AG04449 (cell line): ENCODE measurements at regions not wholly inside any gene's neighbourhood (a gene's known extent, or its start where the extent isn't known, plus 50 kb on each side); places are given as distances from the start of the nearest gene placed in this dataset.

Source experiments
- CTCF ChIA-PET: fragments of 350-600 bp; formaldehyde crosslinking; extraction: SDS; loops from one replicate; lab custom pipeline; 2021; ENCODE audit warnings: antibody characterized with exemption; lab: Yijun Ruan, JAX
- POLR2A ChIA-PET: fragments of 400-600, 350-600 bp; formaldehyde crosslinking; extraction: SDS; loops from one replicate; lab custom pipeline; 2020; ENCODE audit warnings: antibody characterized with exemption, inconsistent platforms; lab: Yijun Ruan, JAX
- DNase-seq: peaks from one replicate; pipeline ENCODE4 v3.0.0-alpha.2; 2010; ENCODE audit warnings: low read depth, low spot score
- H3K4me3 ChIP-seq: 2 replicates; pipeline ENCODE4 v1.5.1; 2011; ENCODE audit warnings: low read depth, mild to moderate bottlenecking, control low read depth, low read length
- TF ChIP-seq, protein P1 (sequence below): IDR thresholded peaks from one replicate; pipeline ENCODE4 v1.5.1; 2011; ENCODE audit warnings: mild to moderate bottlenecking, moderate library complexity, low read length, control low read depth, inconsistent platforms; ENCODE audit not compliant: insufficient read depth; ENCODE audit errors: missing control alignments

DNA sequence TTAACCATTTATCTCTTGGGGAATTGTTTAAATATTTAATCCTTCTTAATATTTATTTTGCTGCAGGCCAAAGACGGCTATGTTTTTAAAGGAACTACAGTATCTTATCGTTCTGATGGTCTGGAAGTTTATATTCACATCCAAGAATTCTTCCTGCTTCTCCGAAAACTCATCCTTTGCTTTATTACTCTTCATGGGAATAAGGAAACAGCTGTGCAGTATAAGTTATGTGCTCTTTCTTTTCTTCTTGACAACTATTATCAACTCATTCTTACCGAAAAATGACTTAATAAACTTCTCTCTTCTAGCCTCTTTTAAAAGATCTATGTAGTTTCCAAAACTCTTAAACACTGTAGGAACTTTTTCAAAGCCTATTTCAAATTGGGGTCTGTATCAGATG, 335.6 kb upstream of the NOVA1 start:
- DNase-seq, result no peak
- TF ChIP-seq, protein P1, sequence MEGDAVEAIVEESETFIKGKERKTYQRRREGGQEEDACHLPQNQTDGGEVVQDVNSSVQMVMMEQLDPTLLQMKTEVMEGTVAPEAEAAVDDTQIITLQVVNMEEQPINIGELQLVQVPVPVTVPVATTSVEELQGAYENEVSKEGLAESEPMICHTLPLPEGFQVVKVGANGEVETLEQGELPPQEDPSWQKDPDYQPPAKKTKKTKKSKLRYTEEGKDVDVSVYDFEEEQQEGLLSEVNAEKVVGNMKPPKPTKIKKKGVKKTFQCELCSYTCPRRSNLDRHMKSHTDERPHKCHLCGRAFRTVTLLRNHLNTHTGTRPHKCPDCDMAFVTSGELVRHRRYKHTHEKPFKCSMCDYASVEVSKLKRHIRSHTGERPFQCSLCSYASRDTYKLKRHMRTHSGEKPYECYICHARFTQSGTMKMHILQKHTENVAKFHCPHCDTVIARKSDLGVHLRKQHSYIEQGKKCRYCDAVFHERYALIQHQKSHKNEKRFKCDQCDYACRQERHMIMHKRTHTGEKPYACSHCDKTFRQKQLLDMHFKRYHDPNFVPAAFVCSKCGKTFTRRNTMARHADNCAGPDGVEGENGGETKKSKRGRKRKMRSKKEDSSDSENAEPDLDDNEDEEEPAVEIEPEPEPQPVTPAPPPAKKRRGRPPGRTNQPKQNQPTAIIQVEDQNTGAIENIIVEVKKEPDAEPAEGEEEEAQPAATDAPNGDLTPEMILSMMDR, result no peak
- ChIA-PET POLR2A (no interaction called here), CTCF (no interaction called here)
- H3K4me3 ChIP-seq, result no peak overlapping the region

DNA sequence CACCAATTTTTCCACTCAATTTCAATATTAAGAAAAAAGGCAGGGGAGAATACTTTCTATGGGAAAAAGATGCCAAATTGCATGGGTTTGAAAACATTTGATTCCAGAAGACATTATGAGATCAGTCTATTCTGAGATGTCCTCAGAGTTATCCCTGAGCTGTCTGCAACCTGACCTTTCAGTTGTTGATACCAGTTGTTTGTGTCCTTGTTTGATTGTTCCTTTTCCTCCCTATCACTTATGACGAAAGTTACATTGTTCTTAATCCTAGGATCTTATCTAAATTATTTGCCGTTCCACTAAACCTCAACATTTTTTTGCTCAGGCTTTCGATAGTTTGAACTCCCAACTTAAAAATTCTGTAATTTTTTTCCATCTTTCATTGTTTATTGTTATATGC, 336.3 kb upstream of the NOVA1 start:
- DNase-seq, result no peak
- H3K4me3 ChIP-seq, result no peak overlapping the region
- ChIA-PET POLR2A (no interaction called here), CTCF (no interaction called here)
- TF ChIP-seq, protein P1, result no peak

DNA sequence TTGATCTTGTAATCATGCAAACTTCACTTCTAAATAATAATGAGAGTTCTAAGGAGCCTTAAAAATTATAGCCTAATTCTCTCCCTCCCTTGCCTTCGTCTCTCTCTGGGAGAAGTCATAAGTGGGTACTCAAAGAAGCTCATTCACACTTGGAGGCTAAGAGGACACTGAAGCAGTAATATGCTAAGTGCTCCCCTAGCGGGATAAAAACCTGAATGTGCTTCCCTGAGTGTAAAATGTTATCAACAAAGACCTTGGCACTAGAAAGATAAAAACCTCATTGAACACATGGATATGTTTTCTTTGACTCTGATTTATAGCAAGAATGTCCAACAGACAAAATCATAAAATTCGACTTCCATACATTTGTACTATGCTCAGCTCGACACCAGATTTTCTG, 337.9 kb upstream of the NOVA1 start:
- CTCF ChIA-PET, result no interaction called here
- H3K4me3 ChIP-seq, result no peak overlapping the region
- POLR2A ChIA-PET, result no interaction called here
- TF ChIP-seq, protein P1, result no peak
- no peak for DNase-seq

DNA sequence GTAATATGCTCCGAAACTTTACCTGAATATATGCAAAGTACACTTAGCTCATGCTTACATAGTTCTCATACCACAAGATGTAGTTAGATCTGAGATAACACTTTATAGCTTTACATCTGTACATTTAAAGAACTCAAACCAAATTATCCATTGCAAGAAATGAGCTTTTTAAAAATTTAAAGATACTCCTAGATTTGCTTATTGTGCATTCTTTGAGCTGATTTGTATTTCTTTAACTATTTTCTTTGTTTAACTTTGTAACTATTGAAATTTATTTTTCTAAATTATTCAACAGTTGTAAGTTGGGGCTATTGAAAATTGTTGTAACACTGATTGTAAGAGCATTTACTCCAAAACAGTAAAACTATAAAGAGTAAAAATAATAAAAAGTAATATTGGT, 340.2 kb upstream of the NOVA1 start:
- TF ChIP-seq, protein P1, result no peak
- POLR2A ChIA-PET, result no interaction called here
- H3K4me3 ChIP-seq, result no peak overlapping the region
- CTCF ChIA-PET, result no interaction called here
- DNase-seq, result no peak

DNA sequence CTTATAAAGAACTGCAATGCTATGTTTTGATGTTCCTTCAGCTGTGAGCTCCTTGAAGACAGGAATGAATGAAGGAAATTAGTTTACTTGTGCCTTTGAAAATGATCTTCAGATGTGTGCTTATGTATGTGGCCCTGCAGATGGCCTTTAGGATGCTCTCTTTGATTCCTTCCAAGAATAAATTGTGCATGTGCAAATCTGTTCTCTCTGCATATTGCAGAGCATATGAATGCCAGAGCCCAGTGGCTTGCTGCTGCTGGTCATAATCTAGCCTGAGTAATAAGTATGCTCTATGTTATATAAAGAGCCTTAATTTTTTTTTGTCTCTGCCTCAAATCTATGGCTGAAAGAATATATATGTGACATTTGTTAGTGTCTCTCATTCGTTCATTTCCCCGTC, 341.9 kb upstream of the NOVA1 start:
- CTCF ChIA-PET, result no interaction called here
- POLR2A ChIA-PET, result no interaction called here
- DNase-seq, result no peak
- TF ChIP-seq, protein P1, result no peak
- no peak overlapping the region for H3K4me3 ChIP-seq

DNA sequence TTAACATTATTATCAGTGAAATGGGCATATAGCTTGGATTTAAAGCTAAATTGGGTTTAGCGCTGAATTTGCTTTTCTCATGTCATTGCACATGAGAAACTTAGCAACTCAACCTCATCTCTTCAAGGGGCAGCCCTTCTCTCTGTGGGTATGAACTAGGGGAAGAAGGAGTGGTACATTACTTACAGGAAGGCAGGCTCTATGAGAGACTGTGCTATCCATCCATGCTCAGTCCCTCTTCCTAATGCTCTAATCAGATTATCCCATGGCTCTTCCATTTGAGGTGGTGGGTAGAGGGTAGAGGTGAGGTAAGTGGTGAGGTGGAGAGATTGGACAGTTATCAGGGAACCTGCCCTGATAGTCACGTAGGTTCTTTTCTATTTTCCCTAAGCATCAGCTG, 343.7 kb upstream of the NOVA1 start:
- ChIA-PET POLR2A (no interaction called here), CTCF (no interaction called here)
- no peak for DNase-seq
- TF ChIP-seq, protein P1, result no peak
- no peak overlapping the region for H3K4me3 ChIP-seq
